AG10803 (cell line): ENCODE measurements at regions not wholly inside any gene's neighbourhood (a gene's known extent, or its start where the extent isn't known, plus 50 kb on each side); places are given as distances from the start of the nearest gene placed in this dataset.

ENCODE experiments used
- DNase-seq: peaks from one replicate; pipeline ENCODE4 v3.0.0; 2010; ENCODE audit warnings: low read depth
- H3K4me3 ChIP-seq: 2 replicates; pipeline ENCODE4 v1.5.1; 2011; ENCODE audit warnings: mild to moderate bottlenecking, low read length, control low read depth
- TF ChIP-seq, protein P1 (sequence below): conservative IDR thresholded peaks from 2 replicates; pipeline ENCODE4 v1.5.1; 2011; ENCODE audit warnings: mild to moderate bottlenecking, low read length, control low read depth, inconsistent platforms

DNA sequence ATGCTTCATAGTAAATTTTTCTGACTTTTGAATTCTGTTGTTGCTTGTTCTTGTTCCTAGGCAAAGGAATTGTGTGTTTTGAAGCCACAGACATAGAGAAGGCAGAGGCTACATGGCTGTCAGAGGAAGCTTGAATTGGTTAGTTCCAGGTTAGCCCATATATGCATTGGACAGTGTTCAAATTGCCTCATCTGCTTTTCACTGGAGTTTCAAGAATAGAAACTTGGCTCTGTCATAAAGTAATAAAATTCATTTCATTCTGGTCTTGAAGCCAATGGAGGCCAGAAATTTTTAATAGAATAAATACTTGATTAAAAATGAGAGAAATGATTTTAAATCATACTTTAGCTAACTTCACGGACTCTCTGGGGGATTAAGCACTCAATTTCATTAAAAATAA, 178.0 kb downstream of the YIPF5 start:
- H3K4me3 ChIP-seq: no peak overlapping the region
- peak; percentile 53 for DNase-seq
- TF ChIP-seq, protein P1, sequence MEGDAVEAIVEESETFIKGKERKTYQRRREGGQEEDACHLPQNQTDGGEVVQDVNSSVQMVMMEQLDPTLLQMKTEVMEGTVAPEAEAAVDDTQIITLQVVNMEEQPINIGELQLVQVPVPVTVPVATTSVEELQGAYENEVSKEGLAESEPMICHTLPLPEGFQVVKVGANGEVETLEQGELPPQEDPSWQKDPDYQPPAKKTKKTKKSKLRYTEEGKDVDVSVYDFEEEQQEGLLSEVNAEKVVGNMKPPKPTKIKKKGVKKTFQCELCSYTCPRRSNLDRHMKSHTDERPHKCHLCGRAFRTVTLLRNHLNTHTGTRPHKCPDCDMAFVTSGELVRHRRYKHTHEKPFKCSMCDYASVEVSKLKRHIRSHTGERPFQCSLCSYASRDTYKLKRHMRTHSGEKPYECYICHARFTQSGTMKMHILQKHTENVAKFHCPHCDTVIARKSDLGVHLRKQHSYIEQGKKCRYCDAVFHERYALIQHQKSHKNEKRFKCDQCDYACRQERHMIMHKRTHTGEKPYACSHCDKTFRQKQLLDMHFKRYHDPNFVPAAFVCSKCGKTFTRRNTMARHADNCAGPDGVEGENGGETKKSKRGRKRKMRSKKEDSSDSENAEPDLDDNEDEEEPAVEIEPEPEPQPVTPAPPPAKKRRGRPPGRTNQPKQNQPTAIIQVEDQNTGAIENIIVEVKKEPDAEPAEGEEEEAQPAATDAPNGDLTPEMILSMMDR: no peak

GRCh38 chr5:144002876-144003275, 167.6 kb downstream of the YIPF5 start:
- TF ChIP-seq, protein P1: no peak
- DNase-seq: peak; percentile 34

DNA sequence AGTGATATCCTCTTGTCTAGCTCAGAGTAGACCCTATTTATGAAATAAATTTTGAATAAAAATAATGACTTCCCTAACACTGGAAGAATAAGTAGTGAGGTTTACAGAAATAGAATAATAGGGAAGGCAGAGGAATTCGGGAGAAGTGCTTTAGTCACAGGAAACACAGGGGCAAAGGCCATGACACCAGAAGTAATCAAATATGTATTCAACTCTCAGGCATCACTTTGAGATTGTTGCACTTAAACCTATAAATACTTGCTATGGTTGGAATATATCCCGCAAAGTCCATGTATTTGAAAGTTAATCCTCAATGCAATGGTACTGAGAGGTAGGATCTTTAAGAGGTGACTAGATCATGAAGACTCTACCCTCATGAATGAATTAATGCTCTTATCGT, 166.8 kb downstream of the YIPF5 start:
- no peak for DNase-seq
- H3K4me3 ChIP-seq: no peak overlapping the region
- TF ChIP-seq, protein P1: no peak

More at GRCh38 chr5:144002876-144003275, 167.6 kb downstream of the YIPF5 start:
- H3K4me3 ChIP-seq: no peak overlapping the region

- TF ChIP-seq, protein P1: no peak
- no peak overlapping the region for H3K4me3 ChIP-seq
- DNase-seq: no peak
Measured at GRCh38 chr5:144004146-144004545, 166.3 kb downstream of the YIPF5 start.

GRCh38 chr5:144004751-144005150, 165.7 kb downstream of the YIPF5 start:
- no peak overlapping the region for H3K4me3 ChIP-seq
- DNase-seq: no peak
- TF ChIP-seq, protein P1: no peak

- DNase-seq: no peak
- TF ChIP-seq, protein P1: no peak
- H3K4me3 ChIP-seq: no peak overlapping the region
Measured at GRCh38 chr5:144009116-144009515, 161.3 kb downstream of the YIPF5 start.

- no peak overlapping the region for H3K4me3 ChIP-seq
- TF ChIP-seq, protein P1: no peak
- DNase-seq: no peak
Measured at GRCh38 chr5:144011388-144011787, 159.1 kb downstream of the YIPF5 start.
